ENCODE measurements at regions not wholly inside any gene's neighbourhood (a gene's known extent, or its start where the extent isn't known, plus 50 kb on each side); places are given as distances from the start of the nearest gene placed in this dataset.

- H3K27ac ChIP-seq = no peak overlapping the region
- H3K4me3 ChIP-seq (ENCODE audit: low read depth, low read length) = no peak overlapping the region
- no peak overlapping the region for H2AFZ ChIP-seq
- no peaks in the 10 kb centered on the region for H3K27me3 ChIP-seq (ENCODE audit: control insufficient read depth, insufficient read depth, low read length)
- no peak overlapping the region for H3K4me2 ChIP-seq (ENCODE audit: low read length)
- TF ChIP-seq CTCF (IDR thresholded peaks at IDR 0.05) = no peak
- H3K9ac ChIP-seq = no peak overlapping the region
- no peaks in the 10 kb centered on the region for H3K36me3 ChIP-seq (ENCODE audit: control insufficient read depth, insufficient read depth, low read length)
- no peaks in the 10 kb centered on the region for H3K4me1 ChIP-seq
- no peaks in the 10 kb centered on the region for H3K9me3 ChIP-seq (ENCODE audit: control insufficient read depth, low read length)
- H3K79me2 ChIP-seq = no peaks in the 10 kb centered on the region
Observed at GRCh38 chr1:5354681-5355080, 637.5 kb downstream of the NPHP4 start.

- no peaks in the 10 kb centered on the region for H3K27me3 ChIP-seq (ENCODE audit: control insufficient read depth, insufficient read depth, low read length)
- H3K4me3 ChIP-seq (ENCODE audit: low read depth, low read length) = no peak overlapping the region
- TF ChIP-seq CTCF (IDR thresholded peaks at IDR 0.05) = no peak
Observed at GRCh38 chr1:5351366-5351765, 640.9 kb downstream of the NPHP4 start.

GRCh38 chr1:5349526-5349925, 642.7 kb downstream of the NPHP4 start:
- H3K9ac ChIP-seq = no peak overlapping the region
- no peaks in the 10 kb centered on the region for H3K79me2 ChIP-seq
- H3K27me3 ChIP-seq (ENCODE audit: control insufficient read depth, insufficient read depth, low read length) = no peaks in the 10 kb centered on the region
- H3K4me3 ChIP-seq (ENCODE audit: low read depth, low read length) = no peak overlapping the region
- no peaks in the 10 kb centered on the region for H3K4me1 ChIP-seq
- no peak overlapping the region for H3K27ac ChIP-seq
- no peaks in the 10 kb centered on the region for H3K36me3 ChIP-seq (ENCODE audit: control insufficient read depth, insufficient read depth, low read length)
- H3K9me3 ChIP-seq (ENCODE audit: control insufficient read depth, low read length) = no peaks in the 10 kb centered on the region
- TF ChIP-seq CTCF (IDR thresholded peaks at IDR 0.05) = no peak
- H2AFZ ChIP-seq = no peak overlapping the region
- H3K4me2 ChIP-seq (ENCODE audit: low read length) = no peak overlapping the region

More at GRCh38 chr1:5351366-5351765, 640.9 kb downstream of the NPHP4 start:
- Histone ChIP-seq H3K9ac (no peak overlapping the region), H3K36me3 (ENCODE audit: control insufficient read depth, insufficient read depth, low read length) (no peaks in the 10 kb centered on the region), H3K27ac (no peak overlapping the region), H3K79me2 (no peaks in the 10 kb centered on the region), H3K9me3 (ENCODE audit: control insufficient read depth, low read length) (no peaks in the 10 kb centered on the region), H3K4me1 (no peaks in the 10 kb centered on the region), H3K4me2 (ENCODE audit: low read length) (no peak overlapping the region), H2AFZ (no peak overlapping the region)

- Histone ChIP-seq H3K4me2 (ENCODE audit: low read length) (no peak overlapping the region), H3K79me2 (no peaks in the 10 kb centered on the region), H2AFZ (no peak overlapping the region), H3K36me3 (ENCODE audit: control insufficient read depth, insufficient read depth, low read length) (no peaks in the 10 kb centered on the region), H3K27ac (no peak overlapping the region), H3K4me3 (ENCODE audit: low read depth, low read length) (no peak overlapping the region), H3K4me1 (no peaks in the 10 kb centered on the region), H3K9ac (no peak overlapping the region), H3K27me3 (ENCODE audit: control insufficient read depth, insufficient read depth, low read length) (no peaks in the 10 kb centered on the region), H3K9me3 (ENCODE audit: control insufficient read depth, low read length) (no peaks in the 10 kb centered on the region)
- no peak for TF ChIP-seq CTCF (IDR thresholded peaks at IDR 0.05)
Observed at GRCh38 chr1:5348732-5349465, 643.3 kb downstream of the NPHP4 start.

- H2AFZ ChIP-seq = no peak overlapping the region
- H3K27me3 ChIP-seq (ENCODE audit: control insufficient read depth, insufficient read depth, low read length) = no peaks in the 10 kb centered on the region
- no peak overlapping the region for H3K9ac ChIP-seq
- H3K27ac ChIP-seq = no peak overlapping the region
- no peak overlapping the region for H3K4me2 ChIP-seq (ENCODE audit: low read length)
- H3K36me3 ChIP-seq (ENCODE audit: control insufficient read depth, insufficient read depth, low read length) = no peaks in the 10 kb centered on the region
- H3K9me3 ChIP-seq (ENCODE audit: control insufficient read depth, low read length) = no peaks in the 10 kb centered on the region
- no peaks in the 10 kb centered on the region for H3K4me1 ChIP-seq
- no peak overlapping the region for H3K4me3 ChIP-seq (ENCODE audit: low read depth, low read length)
- no peak for TF ChIP-seq CTCF (IDR thresholded peaks at IDR 0.05)
- H3K79me2 ChIP-seq = no peaks in the 10 kb centered on the region
Observed at GRCh38 chr1:5347726-5348125, 644.5 kb downstream of the NPHP4 start.
